HFF-Myc (cell line): ENCODE measurements at regions not wholly inside any gene's neighbourhood (a gene's known extent, or its start where the extent isn't known, plus 50 kb on each side); places are given as distances from the start of the nearest gene placed in this dataset.

ENCODE experiments used
- DNase-seq: peaks from one replicate; pipeline ENCODE4 v3.0.0-alpha.2; 2011; ENCODE audit warnings: low read depth; ENCODE audit errors: extremely low read depth
- H3K4me3 ChIP-seq: replicated peaks from 2 replicates; pipeline ENCODE4 v1.5.1; 2011; ENCODE audit warnings: low read depth, mild to moderate bottlenecking, control low read depth, low read length
- TF ChIP-seq, protein P1 (sequence below): IDR thresholded peaks from 2 replicates; pipeline ENCODE4 v1.5.1; 2012; ENCODE audit warnings: mild to moderate bottlenecking, low read depth, low read length, control low read depth; ENCODE audit errors: missing control alignments

DNA sequence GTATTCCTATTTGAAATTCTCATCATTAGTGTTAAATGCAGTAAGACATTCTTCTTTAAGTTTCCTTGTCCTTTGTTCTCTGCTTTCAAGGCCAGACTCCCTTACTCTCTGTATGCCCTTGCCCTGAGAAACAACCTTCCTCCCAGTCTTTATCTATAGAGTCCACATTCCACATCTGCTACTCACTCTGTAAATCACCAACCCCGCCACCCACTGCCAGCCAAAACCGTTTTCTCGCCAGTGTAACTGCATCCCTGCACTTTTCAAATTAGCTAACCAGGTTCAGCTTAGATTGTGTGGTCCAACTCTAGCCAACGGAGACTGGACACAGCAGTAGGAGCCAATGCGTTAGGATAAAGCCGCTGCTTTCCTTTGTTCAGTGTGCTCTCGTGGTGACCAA is 402.4 kb upstream of the PDZRN3 start:
- DNase-seq, result no peak
- H3K4me3 ChIP-seq, result no peak overlapping the region
- TF ChIP-seq, protein P1, sequence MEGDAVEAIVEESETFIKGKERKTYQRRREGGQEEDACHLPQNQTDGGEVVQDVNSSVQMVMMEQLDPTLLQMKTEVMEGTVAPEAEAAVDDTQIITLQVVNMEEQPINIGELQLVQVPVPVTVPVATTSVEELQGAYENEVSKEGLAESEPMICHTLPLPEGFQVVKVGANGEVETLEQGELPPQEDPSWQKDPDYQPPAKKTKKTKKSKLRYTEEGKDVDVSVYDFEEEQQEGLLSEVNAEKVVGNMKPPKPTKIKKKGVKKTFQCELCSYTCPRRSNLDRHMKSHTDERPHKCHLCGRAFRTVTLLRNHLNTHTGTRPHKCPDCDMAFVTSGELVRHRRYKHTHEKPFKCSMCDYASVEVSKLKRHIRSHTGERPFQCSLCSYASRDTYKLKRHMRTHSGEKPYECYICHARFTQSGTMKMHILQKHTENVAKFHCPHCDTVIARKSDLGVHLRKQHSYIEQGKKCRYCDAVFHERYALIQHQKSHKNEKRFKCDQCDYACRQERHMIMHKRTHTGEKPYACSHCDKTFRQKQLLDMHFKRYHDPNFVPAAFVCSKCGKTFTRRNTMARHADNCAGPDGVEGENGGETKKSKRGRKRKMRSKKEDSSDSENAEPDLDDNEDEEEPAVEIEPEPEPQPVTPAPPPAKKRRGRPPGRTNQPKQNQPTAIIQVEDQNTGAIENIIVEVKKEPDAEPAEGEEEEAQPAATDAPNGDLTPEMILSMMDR, result no peak

- TF ChIP-seq, protein P1, result no peak
- DNase-seq, result no peak
- H3K4me3 ChIP-seq, result no peak overlapping the region
These were observed 398.7 kb upstream of the PDZRN3 start for GRCh38 chr3:74023395-74023794.

GRCh38 chr3:74021449-74021848 is 396.7 kb upstream of the PDZRN3 start:
- no peak for DNase-seq
- H3K4me3 ChIP-seq, result no peak overlapping the region
- TF ChIP-seq, protein P1, result no peak

DNA sequence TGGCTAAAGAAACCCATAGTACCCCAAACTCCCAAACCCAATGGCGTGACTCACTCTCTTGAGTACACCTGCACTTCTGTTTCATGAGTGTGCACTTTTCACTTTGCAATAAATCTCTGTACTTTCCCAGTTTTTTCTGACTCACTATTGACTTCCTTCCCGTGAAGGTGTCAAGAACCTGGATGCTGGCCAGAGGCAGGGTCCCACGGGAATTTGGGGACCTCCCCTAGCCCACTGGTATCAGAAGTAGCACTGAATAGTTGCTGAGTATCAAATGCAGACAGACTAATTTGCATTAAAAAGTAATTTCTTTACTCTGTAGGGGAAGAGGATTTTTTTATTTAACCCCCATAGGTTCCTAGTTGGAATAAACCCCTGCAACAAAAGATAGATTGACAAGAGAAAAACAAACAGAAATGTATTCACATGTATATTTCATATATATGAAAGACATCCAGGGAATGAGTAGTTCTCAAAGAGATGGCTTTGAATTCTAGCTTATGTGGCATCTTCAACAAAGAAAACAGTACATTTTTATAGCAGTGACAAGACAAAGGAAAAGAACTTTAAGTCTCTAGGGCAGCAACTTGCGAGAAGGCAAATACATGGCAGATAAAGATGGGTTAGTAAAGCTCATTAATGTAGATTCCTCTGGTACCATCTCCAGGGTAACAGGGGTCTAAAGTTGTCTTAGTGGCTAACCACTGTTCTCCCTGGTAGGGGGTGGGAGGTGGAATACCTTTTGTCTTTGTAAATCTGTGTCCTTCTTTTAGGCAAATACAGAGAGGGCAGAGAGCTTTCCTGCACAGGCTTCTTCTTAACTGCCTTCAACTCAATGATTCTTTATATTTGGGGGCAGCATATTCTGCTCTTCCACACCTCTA is 385.5 kb upstream of the PDZRN3 start:
- no peak overlapping the region for H3K4me3 ChIP-seq
- TF ChIP-seq, protein P1, result no peak
- no peak for DNase-seq

- TF ChIP-seq, protein P1, result no peak
- H3K4me3 ChIP-seq, result no peak overlapping the region
- DNase-seq, result no peak
These were observed 379.6 kb upstream of the PDZRN3 start for GRCh38 chr3:74004386-74004785.

DNA sequence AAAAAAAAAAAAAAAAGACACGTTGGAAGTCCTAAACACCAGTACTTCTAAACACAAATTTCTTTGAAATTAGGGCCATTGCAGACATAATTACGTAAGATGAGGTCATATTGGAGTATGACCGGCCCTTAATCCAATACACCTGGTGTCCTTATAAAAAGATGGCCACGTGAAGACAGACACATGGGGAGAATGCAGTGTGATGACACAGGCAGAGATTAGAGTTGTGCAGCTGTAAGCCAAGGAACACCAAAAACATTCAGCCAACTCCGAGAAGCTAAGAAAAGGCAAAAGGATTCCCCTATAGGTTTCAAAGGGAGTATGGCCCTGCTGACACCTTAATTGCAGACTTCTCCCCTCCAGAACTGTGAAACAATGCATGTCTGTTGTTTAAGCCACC is 379.0 kb upstream of the PDZRN3 start:
- TF ChIP-seq, protein P1, result no peak
- DNase-seq, result no peak
- H3K4me3 ChIP-seq, result no peak overlapping the region
